Lower leg skin (tissue), 4 donors: ENCODE measurements at regions not wholly inside any gene's neighbourhood (a gene's known extent, or its start where the extent isn't known, plus 50 kb on each side); places are given as distances from the start of the nearest gene placed in this dataset.
A peak's percentile ranks its signal among the peaks of the same experiment; 100 is the strongest.

Experiments used
- DNase-seq, 2 donors: peaks; one replicate each; pipeline ENCODE4 v3.0.0-alpha.2; 2019; ENCODE audit warnings: low spot score in 2 of 2
- H3K4me3 ChIP-seq: fragments of 200-600 bp; sonication (generic); 2 replicates; pipeline ENCODE4 v1.5.1; 2017; ENCODE audit warnings: mild to moderate bottlenecking, low read depth; ENCODE audit not compliant: poor library complexity, severe bottlenecking
- CTCF ChIP-seq, 3 donors: fragments of 450-650 bp; IDR thresholded peaks; one replicate each; pipeline ENCODE4 v1.5.1; 2016; ENCODE audit warnings: antibody characterized with exemption in 3 of 3, mild to moderate bottlenecking in 3 of 3, moderate library complexity in 2 of 3
- POLR2A ChIP-seq, 2 donors: fragments of 450-650 bp; IDR thresholded peaks; one replicate each; pipeline ENCODE4 v1.6.1; 2016 to 2017; ENCODE audit warnings: antibody characterized with exemption in 2 of 2, mild to moderate bottlenecking in 1 of 2, moderate library complexity in 1 of 2
- WGBS, 2 donors: methylation state at CpG; one replicate each; pipeline ENCODE4 v1.1.5; 2018; 5-methylcytosine and 5-hydroxymethylcytosine counted together
- intact Hi-C: fragments of 100-400 bp; cut with DNase I; formaldehyde crosslinking; loops from one replicate; pipeline ENCODE4 v1.15.0; 2023; ENCODE audit warnings: low total_unique reads

DNA sequence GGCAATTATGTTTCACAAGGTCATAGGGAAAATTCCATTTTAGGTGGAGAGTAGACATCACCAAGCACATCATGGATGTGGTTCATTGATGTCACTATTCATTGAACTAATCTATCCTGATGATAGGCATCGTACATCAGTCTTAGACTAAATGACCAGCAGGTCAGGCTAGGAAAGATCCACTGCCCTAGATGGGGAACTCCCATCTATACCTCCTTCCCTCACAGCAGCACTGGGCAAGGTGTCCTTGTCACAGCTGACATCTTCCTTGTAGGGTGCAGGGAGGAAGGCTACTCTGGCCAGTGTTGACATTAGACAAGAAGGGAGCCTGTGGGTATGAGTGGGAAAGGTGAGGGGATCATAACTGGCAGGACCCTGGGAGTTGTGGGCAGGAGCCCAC is 63.8 kb upstream of the CAPRIN2 start:
- DNase-seq: no peak

GRCh38 chr12:30816742-30817465 is 62.2 kb upstream of the CAPRIN2 start:
- 81 to 86% methylated on average over 6 of the region's 6 CpGs for WGBS, 2 donors
- intact Hi-C loops: no loop called here
- H3K4me3 ChIP-seq: no peak overlapping the region
- peak in 1 of 2 donors; percentile 58 for DNase-seq
- TF ChIP-seq CTCF (IDR thresholded peaks at IDR 0.05) (no peak), POLR2A (IDR thresholded peaks at IDR 0.05) (no peak)

More for the DNA sequence above, 63.8 kb upstream of the CAPRIN2 start:
- TF ChIP-seq POLR2A (IDR thresholded peaks at IDR 0.05) (no peak), CTCF (IDR thresholded peaks at IDR 0.05) (no peak)
- 85 to 95% methylated on average over 1 of the region's 1 CpG for WGBS, 2 donors
- intact Hi-C loops: no loop called here
- no peak overlapping the region for H3K4me3 ChIP-seq

DNA sequence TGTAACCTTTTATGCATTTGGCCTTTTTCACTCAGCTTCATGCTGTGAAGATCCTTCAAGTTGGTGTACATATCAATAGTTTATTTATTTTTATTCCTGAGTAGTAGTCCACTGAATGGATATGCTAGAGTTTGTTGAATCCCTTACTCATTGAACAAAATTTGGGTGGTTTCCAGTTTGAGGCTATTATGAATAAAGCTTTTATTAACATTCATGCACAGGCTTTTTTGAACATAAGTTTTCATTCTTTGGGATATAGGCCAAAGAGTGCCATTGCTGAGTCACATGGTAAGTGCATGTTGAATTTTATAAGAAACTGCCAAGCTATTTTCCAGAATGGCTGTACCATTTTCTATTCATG is 59.5 kb upstream of the CAPRIN2 start:
- intact Hi-C loops: no loop called here
- DNase-seq: no peak
- H3K4me3 ChIP-seq: no peak overlapping the region
- TF ChIP-seq POLR2A (IDR thresholded peaks at IDR 0.05): no peak
- TF ChIP-seq CTCF (IDR thresholded peaks at IDR 0.05): no peak

DNA sequence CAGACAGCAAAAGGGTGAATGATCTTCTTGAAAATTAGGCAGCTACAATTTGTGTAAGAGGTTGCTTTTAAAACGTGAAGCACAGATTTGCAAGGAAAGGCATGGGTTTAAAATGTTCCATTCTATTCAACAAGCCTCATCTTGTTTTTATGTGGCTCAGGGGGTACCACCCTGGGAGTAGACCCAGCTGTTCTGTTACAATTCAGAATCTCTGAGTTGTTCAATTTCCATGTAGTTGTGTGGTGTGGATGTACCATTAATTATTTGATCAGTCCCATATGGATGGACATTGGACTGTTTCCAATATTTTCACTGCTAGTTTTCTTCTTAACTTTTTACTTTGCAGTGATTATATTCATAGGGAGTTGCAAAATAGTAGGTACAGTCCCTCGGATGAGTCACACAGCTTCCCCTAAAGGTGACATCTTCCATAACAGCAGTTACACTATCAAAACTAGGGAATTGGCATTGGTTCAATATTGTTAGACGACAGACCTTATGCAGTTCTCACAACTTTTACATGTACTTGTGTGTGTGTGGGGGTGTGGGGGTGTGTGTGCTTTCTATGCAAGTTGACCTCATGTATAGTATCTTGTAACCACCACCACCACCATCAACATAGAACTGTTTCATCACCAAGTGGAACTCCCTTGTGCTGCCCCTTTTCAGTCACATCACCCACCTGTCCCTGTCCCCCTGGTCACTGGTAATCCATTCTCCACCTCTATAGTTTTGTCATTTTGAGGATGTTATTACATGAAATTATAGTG is 59.0 kb upstream of the CAPRIN2 start:
- intact Hi-C loops: no loop called here
- TF ChIP-seq CTCF (IDR thresholded peaks at IDR 0.05) (no peak), POLR2A (IDR thresholded peaks at IDR 0.05) (no peak)
- no peak overlapping the region for H3K4me3 ChIP-seq
- 25 to 33% methylated on average over 3 of the region's 3 CpGs for WGBS, 2 donors
- DNase-seq: no peak

- DNase-seq: no peak
- intact Hi-C loops: no loop called here
- TF ChIP-seq POLR2A (IDR thresholded peaks at IDR 0.05) (no peak), CTCF (IDR thresholded peaks at IDR 0.05) (no peak)
- no peak overlapping the region for H3K4me3 ChIP-seq
- 71 to 80% methylated on average over 4 of the region's 4 CpGs for WGBS, 2 donors
These were observed 57.2 kb upstream of the CAPRIN2 start for GRCh38 chr12:30811966-30812365.
